CD4-positive, alpha-beta T cell (primary cell): ENCODE measurements at regions not wholly inside any gene's neighbourhood (a gene's known extent, or its start where the extent isn't known, plus 50 kb on each side); places are given as distances from the start of the nearest gene placed in this dataset.

Experiments used
- ATAC-seq: fragments of 200-7000 bp; cut with Tn5 transposase; one replicate; pipeline ENCODE4 v1.10.0; 2022; ENCODE audit warnings: mild to moderate bottlenecking; ENCODE audit not compliant: poor library complexity
- CTCF ChIA-PET: fragments of 350-600 bp; sonication (Branson Sonifier 250); formaldehyde crosslinking; loops from one replicate; lab custom pipeline; 2021; ENCODE audit warnings: antibody characterized with exemption, inconsistent platforms; lab: Charles Lee
- POLR2A ChIA-PET: fragments of 350-600 bp; sonication (Branson Sonifier 250); formaldehyde crosslinking; loops from one replicate; lab custom pipeline; 2021; ENCODE audit warnings: antibody characterized with exemption, inconsistent platforms; lab: Charles Lee
- DNase-seq, 14 experiments: peaks; one replicate each; pipeline ENCODE4 v3.0.0-alpha.2; 2013 to 2020; ENCODE audit warnings: mixed read lengths in 2 of 14
- H3K27ac ChIP-seq, 2 donors: one replicate each; pipeline versions ENCODE4 v1.5.1 to v1.7.0; 2013; ENCODE audit warnings: low read length in 2 of 2, low read depth in 1 of 2, mild to moderate bottlenecking in 1 of 2
- H3K27me3 ChIP-seq, 2 experiments: 1 replicate in 1 of 2; 2 replicates in 1 of 2; pipeline versions ENCODE4 v1.6.1 to v1.7.0; 2013; ENCODE audit warnings: low read length in 2 of 2, control low read depth in 1 of 2, mild to moderate bottlenecking in 1 of 2, moderate library complexity in 1 of 2; ENCODE audit not compliant: insufficient read depth in 2 of 2, control insufficient read depth in 1 of 2
- H3K36me3 ChIP-seq: one replicate; pipeline ENCODE4 v1.6.1; 2013; ENCODE audit warnings: low read length, control low read depth; ENCODE audit not compliant: insufficient read depth
- H3K4me1 ChIP-seq: one replicate; pipeline ENCODE4 v1.6.1; 2013; ENCODE audit warnings: low read length, control low read depth; ENCODE audit not compliant: insufficient read depth
- H3K4me3 ChIP-seq: one replicate; pipeline ENCODE4 v1.5.1; 2013; ENCODE audit warnings: mild to moderate bottlenecking, low read length, moderate library complexity
- H3K9me3 ChIP-seq, 2 experiments: 1 replicate in 1 of 2; 2 replicates in 1 of 2; pipeline versions ENCODE4 v1.6.1 to v1.7.0; 2013; ENCODE audit warnings: low read length in 2 of 2, mild to moderate bottlenecking in 2 of 2, control low read depth in 1 of 2, moderate library complexity in 1 of 2; ENCODE audit not compliant: control insufficient read depth in 1 of 2, insufficient read depth in 1 of 2
- H3K27ac Mint-ChIP-seq: one replicate; pipeline ENCODE4 v1.8.0; 2020; ENCODE audit warnings: mixed read lengths
- H3K27me3 Mint-ChIP-seq: one replicate; pipeline ENCODE4 v1.8.0; 2021; ENCODE audit warnings: mixed read lengths
- H3K36me3 Mint-ChIP-seq: one replicate; pipeline ENCODE4 v1.8.0; 2021; ENCODE audit warnings: low read depth, mixed read lengths
- H3K4me1 Mint-ChIP-seq: one replicate; pipeline ENCODE4 v1.8.0; 2021; ENCODE audit warnings: low read depth, mixed read lengths
- H3K4me3 Mint-ChIP-seq: one replicate; pipeline ENCODE4 v1.8.0; 2020; ENCODE audit warnings: mild to moderate bottlenecking, mixed read lengths
- H3K9me3 Mint-ChIP-seq: one replicate; pipeline ENCODE4 v1.8.0; 2020; ENCODE audit warnings: mixed read lengths
- CTCF ChIP-seq: fragments of 200-600 bp; IDR thresholded peaks from one replicate; pipeline ENCODE4 v1.8.0; 2022; ENCODE audit warnings: antibody characterized with exemption, mild to moderate bottlenecking
- intact Hi-C, 2 experiments: fragments of 100-400 bp; cut with DNase I in 1 of 2; cut with micrococcal nuclease in 1 of 2; formaldehyde crosslinking; loops; one replicate each; pipeline versions ENCODE4 v1.15.1 to v1.9.0; 2023 to 2025; cut with DNase I, micrococcal nuclease

GRCh38 chr12:124642105-124642504 is 74.7 kb upstream of the NCOR2 start:
- ChIA-PET CTCF (no interaction called here), POLR2A (interaction anchor here (0.6 kb wide), 1 partner anchor 107 kb away, joined by 3 read pairs; no protein-coding TSS in a partner anchor)
- H3K9me3 Mint-ChIP-seq = no peaks in the 10 kb centered on the region

GRCh38 chr12:124641591-124641990 is 74.2 kb upstream of the NCOR2 start:
- no peak overlapping the region for H3K4me3 Mint-ChIP-seq
- H3K36me3 Mint-ChIP-seq = no peaks in the 10 kb centered on the region
- H3K27ac Mint-ChIP-seq = no peak overlapping the region
- H3K4me1 Mint-ChIP-seq = peaks cover 17% of the 10 kb centered on the region
- CTCF ChIA-PET = no interaction called here
- Histone ChIP-seq H3K36me3 (no peaks in the 10 kb centered on the region), H3K4me1 (peaks cover 11% of the 10 kb centered on the region), H3K27ac (no peak overlapping the region), H3K9me3 (peaks cover 0 to 5% of the 10 kb centered on the region in 2 experiments), H3K27me3 (no peaks in the 10 kb centered on the region), H3K4me3 (no peak overlapping the region)
- intact Hi-C loops = no loop called here
- POLR2A ChIA-PET = no interaction called here
- DNase-seq (no peak), ATAC-seq (no peak)
- TF ChIP-seq CTCF = no peak
- H3K27me3 Mint-ChIP-seq = no peaks in the 10 kb centered on the region
- no peaks in the 10 kb centered on the region for H3K9me3 Mint-ChIP-seq

More at GRCh38 chr12:124642105-124642504, 74.7 kb upstream of the NCOR2 start:
- Histone ChIP-seq H3K36me3 (no peaks in the 10 kb centered on the region), H3K4me1 (peaks cover 13% of the 10 kb centered on the region), H3K27ac (no peak overlapping the region), H3K9me3 (peaks cover 0 to 10% of the 10 kb centered on the region in 2 experiments), H3K27me3 (no peaks in the 10 kb centered on the region), H3K4me3 (no peak overlapping the region)
- no peaks in the 10 kb centered on the region for H3K27me3 Mint-ChIP-seq
- no peak overlapping the region for H3K4me3 Mint-ChIP-seq
- TF ChIP-seq CTCF = no peak
- DNase-seq (no peak), ATAC-seq (no peak)
- H3K4me1 Mint-ChIP-seq = peaks cover 18% of the 10 kb centered on the region
- H3K27ac Mint-ChIP-seq = no peak overlapping the region
- intact Hi-C loops = no loop called here
- H3K36me3 Mint-ChIP-seq = no peaks in the 10 kb centered on the region

- Mint-ChIP-seq H3K27me3 (no peaks in the 10 kb centered on the region), H3K4me1 (peaks cover 11% of the 10 kb centered on the region), H3K9me3 (no peaks in the 10 kb centered on the region), H3K27ac (no peak overlapping the region), H3K36me3 (no peaks in the 10 kb centered on the region), H3K4me3 (no peak overlapping the region)
- DNase-seq (peak in 2 of 14 experiments; percentile 38 to 60), ATAC-seq (no peak)
- intact Hi-C loops = no loop called here
- Histone ChIP-seq H3K27ac (no peak overlapping the region), H3K27me3 (no peaks in the 10 kb centered on the region), H3K4me3 (no peak overlapping the region), H3K4me1 (peaks cover 11% of the 10 kb centered on the region), H3K36me3 (no peaks in the 10 kb centered on the region), H3K9me3 (peaks cover 0 to 7% of the 10 kb centered on the region in 2 experiments)
- TF ChIP-seq CTCF = no peak
- POLR2A ChIA-PET = no interaction called here
- CTCF ChIA-PET = no interaction called here
Observed at GRCh38 chr12:124640056-124640455, 72.6 kb upstream of the NCOR2 start.
